HEK293T (cell line): ENCODE measurements at regions not wholly inside any gene's neighbourhood (a gene's known extent, or its start where the extent isn't known, plus 50 kb on each side); places are given as distances from the start of the nearest gene placed in this dataset.

Source experiments
- CTCF ChIA-PET: fragments of 350-600 bp; formaldehyde crosslinking; extraction: SDS; loops from one replicate; lab custom pipeline; 2021; ENCODE audit warnings: antibody characterized with exemption, inconsistent platforms; lab: Yijun Ruan, JAX
- POLR2A ChIA-PET: fragments of 350-600 bp; formaldehyde crosslinking; extraction: SDS; loops from one replicate; lab custom pipeline; 2020; ENCODE audit warnings: antibody characterized with exemption, inconsistent platforms; lab: Yijun Ruan, JAX
- DNase-seq: peaks from one replicate; pipeline ENCODE4 v3.0.0; 2012; ENCODE audit warnings: mixed read lengths; ENCODE audit errors: extremely low spot score
- ARNT ChIP-seq: fragments of 450-650 bp; IDR thresholded peaks from 2 replicates; pipeline ENCODE4 v1.6.1; 2017; ENCODE audit warnings: mild to moderate bottlenecking
- BHLHE40 ChIP-seq: fragments of 450-650 bp; IDR thresholded peaks from 2 replicates; pipeline ENCODE4 v1.6.1; 2016; ENCODE audit warnings: mild to moderate bottlenecking, moderate library complexity, borderline replicate concordance
- CTBP1 ChIP-seq: fragments of 450-650 bp; IDR thresholded peaks from 2 replicates; pipeline ENCODE4 v1.6.1; 2016; ENCODE audit warnings: borderline replicate concordance
- ELF4 ChIP-seq: fragments of 450-650 bp; IDR thresholded peaks from 2 replicates; pipeline ENCODE4 v1.6.1; 2017; ENCODE audit warnings: antibody characterized with exemption
- FOXA1 ChIP-seq: fragments of 450-650 bp; IDR thresholded peaks from 2 replicates; pipeline ENCODE4 v1.6.1; 2016; ENCODE audit warnings: mild to moderate bottlenecking
- FOXK2 ChIP-seq: fragments of 450-650 bp; IDR thresholded peaks from 2 replicates; pipeline ENCODE4 v1.6.1; 2016; ENCODE audit warnings: mild to moderate bottlenecking
- FOXM1 ChIP-seq: fragments of 450-650 bp; IDR thresholded peaks from 2 replicates; pipeline ENCODE4 v1.6.1; 2017; ENCODE audit warnings: mild to moderate bottlenecking, borderline replicate concordance
- HDGF ChIP-seq: fragments of 450-650 bp; IDR thresholded peaks from 2 replicates; pipeline ENCODE4 v1.6.1; 2017; ENCODE audit warnings: antibody characterized with exemption, borderline replicate concordance
- L3MBTL2 ChIP-seq: fragments of 450-650 bp; conservative IDR thresholded peaks from 2 replicates; pipeline ENCODE4 v1.6.1; 2016; ENCODE audit warnings: mild to moderate bottlenecking
- LEF1 ChIP-seq: fragments of 450-650 bp; IDR thresholded peaks from 2 replicates; pipeline ENCODE4 v1.6.1; 2017; ENCODE audit warnings: mild to moderate bottlenecking, borderline replicate concordance
- NFRKB ChIP-seq: fragments of 450-650 bp; IDR thresholded peaks from 2 replicates; pipeline ENCODE4 v1.6.1; 2016; ENCODE audit warnings: mild to moderate bottlenecking, moderate library complexity
- PKNOX1 ChIP-seq: fragments of 450-650 bp; IDR thresholded peaks from 2 replicates; pipeline ENCODE4 v1.6.1; 2016
- SP1 ChIP-seq: fragments of 450-650 bp; IDR thresholded peaks from 2 replicates; pipeline ENCODE4 v1.6.1; 2017
- SUZ12 ChIP-seq: fragments of 450-650 bp; IDR thresholded peaks from 2 replicates; pipeline ENCODE4 v1.6.1; 2016; ENCODE audit warnings: mild to moderate bottlenecking
- TARDBP ChIP-seq: fragments of 450-650 bp; IDR thresholded peaks from 2 replicates; pipeline ENCODE4 v1.6.1; 2016
- ZNF384 ChIP-seq: fragments of 450-650 bp; IDR thresholded peaks from 2 replicates; pipeline ENCODE4 v1.6.1; 2016

GRCh38 chr1:230575886-230576500 lies 66.3 kb upstream of the COG2 start:
- no peak for TF ChIP-seq NFRKB
- ChIA-PET CTCF (interaction anchor here (0.8 kb wide), 1 partner anchor 66 kb away, joined by 3 read pairs; the partner anchor contains the start of gene COG2), POLR2A (no interaction called here)
- no peak for DNase-seq

- no peak for DNase-seq
- ChIA-PET POLR2A (no interaction called here), CTCF (no interaction called here)
- TF ChIP-seq TARDBP (no peak), FOXK2 (no peak), SP1 (no peak), SUZ12 (no peak), PKNOX1 (no peak), L3MBTL2 (no peak), HDGF (no peak), NFRKB (no peak), FOXM1 (no peak), ELF4 (no peak), CTBP1 (no peak), BHLHE40 (no peak), ZNF384 (no peak), LEF1 (no peak)
These were observed 67.8 kb upstream of the COG2 start for GRCh38 chr1:230574502-230574901.

GRCh38 chr1:230573658-230574057 lies 68.6 kb upstream of the COG2 start:
- ChIA-PET POLR2A (no interaction called here), CTCF (no interaction called here)
- no peak for TF ChIP-seq NFRKB
- TF ChIP-seq ZNF384, result 0 out of 2 replicates have a peak, but pooled peaks have one; percentile 22
- DNase-seq, result no peak

GRCh38 chr1:230572121-230573105 lies 69.9 kb upstream of the COG2 start:
- no peak for TF ChIP-seq LEF1
- no peak for TF ChIP-seq CTBP1
- no peak for TF ChIP-seq PKNOX1
- no peak for TF ChIP-seq ZNF384
- TF ChIP-seq ELF4, result no peak
- TF ChIP-seq FOXM1, result no peak
- no peak for TF ChIP-seq SUZ12
- no peak for TF ChIP-seq ARNT
- ChIA-PET CTCF (no interaction called here), POLR2A (no interaction called here)
- no peak for DNase-seq

GRCh38 chr1:230570724-230571360 lies 71.4 kb upstream of the COG2 start:
- ChIA-PET POLR2A (no interaction called here), CTCF (interaction anchor here (1.0 kb wide), 1 partner anchor 10 kb away, joined by 4 read pairs; no protein-coding TSS in a partner anchor)
- no peak for DNase-seq
- TF ChIP-seq LEF1, result no peak
- no peak for TF ChIP-seq FOXA1
- no peak for TF ChIP-seq SUZ12
- TF ChIP-seq SP1, result no peak
- no peak for TF ChIP-seq NFRKB
- no peak for TF ChIP-seq TARDBP
- TF ChIP-seq ARNT, result no peak
- no peak for TF ChIP-seq HDGF
- TF ChIP-seq FOXK2, result no peak
- TF ChIP-seq FOXM1, result no peak
- TF ChIP-seq BHLHE40, result no peak
- no peak for TF ChIP-seq L3MBTL2
- no peak for TF ChIP-seq CTBP1
- no peak for TF ChIP-seq ELF4
- TF ChIP-seq ZNF384, result no peak

GRCh38 chr1:230569201-230569600 lies 73.1 kb upstream of the COG2 start:
- no peak for DNase-seq
- POLR2A ChIA-PET, result no interaction called here
- CTCF ChIA-PET, result no interaction called here
- no peak for TF ChIP-seq ZNF384
- TF ChIP-seq BHLHE40, result no peak
- no peak for TF ChIP-seq FOXM1
- no peak for TF ChIP-seq HDGF
- TF ChIP-seq ELF4, result no peak
- no peak for TF ChIP-seq TARDBP
- TF ChIP-seq NFRKB, result no peak
- TF ChIP-seq L3MBTL2, result no peak
- no peak for TF ChIP-seq SUZ12

GRCh38 chr1:230568676-230569075 lies 73.6 kb upstream of the COG2 start:
- POLR2A ChIA-PET, result no interaction called here

More at GRCh38 chr1:230568676-230569075, 73.6 kb upstream of the COG2 start:
- CTCF ChIA-PET, result no interaction called here
- no peak for TF ChIP-seq LEF1
- no peak for TF ChIP-seq BHLHE40
- no peak for TF ChIP-seq CTBP1
- no peak for TF ChIP-seq L3MBTL2
- TF ChIP-seq ELF4, result no peak
- no peak for TF ChIP-seq TARDBP
- TF ChIP-seq SP1, result no peak
- TF ChIP-seq ZNF384, result no peak
- no peak for TF ChIP-seq PKNOX1
- no peak for TF ChIP-seq ARNT
- no peak for TF ChIP-seq SUZ12
- no peak for TF ChIP-seq FOXM1
- no peak for DNase-seq
